ENCODE measurements at regions not wholly inside any gene's neighbourhood (a gene's known extent, or its start where the extent isn't known, plus 50 kb on each side); places are given as distances from the start of the nearest gene placed in this dataset.
"Not testable (repeated sequence)": the region's sequence is repeated elsewhere in the genome, so short reads cannot be mapped to it uniquely, and the experiment has no call there.

DNA sequence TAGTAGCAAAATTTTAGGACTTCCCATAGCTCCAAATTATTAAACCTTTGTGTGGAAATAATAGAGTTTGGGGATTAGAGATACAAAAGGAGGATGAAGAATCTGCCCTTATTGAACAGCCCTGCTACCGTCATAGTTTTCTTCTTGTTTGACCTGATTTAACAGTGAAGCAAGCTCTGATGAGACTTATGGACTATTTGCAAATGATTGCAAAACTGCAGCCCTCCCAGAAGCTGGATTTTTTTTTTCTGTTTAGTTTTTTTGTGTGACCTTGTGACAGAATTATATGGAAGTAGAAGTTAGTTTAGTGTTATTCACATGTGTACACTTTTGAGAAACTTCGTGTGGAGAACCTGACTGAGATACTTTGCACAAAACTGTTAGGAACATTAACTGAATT, 267.8 kb downstream of the KCNRG start:
- TF ChIP-seq, protein P1, sequence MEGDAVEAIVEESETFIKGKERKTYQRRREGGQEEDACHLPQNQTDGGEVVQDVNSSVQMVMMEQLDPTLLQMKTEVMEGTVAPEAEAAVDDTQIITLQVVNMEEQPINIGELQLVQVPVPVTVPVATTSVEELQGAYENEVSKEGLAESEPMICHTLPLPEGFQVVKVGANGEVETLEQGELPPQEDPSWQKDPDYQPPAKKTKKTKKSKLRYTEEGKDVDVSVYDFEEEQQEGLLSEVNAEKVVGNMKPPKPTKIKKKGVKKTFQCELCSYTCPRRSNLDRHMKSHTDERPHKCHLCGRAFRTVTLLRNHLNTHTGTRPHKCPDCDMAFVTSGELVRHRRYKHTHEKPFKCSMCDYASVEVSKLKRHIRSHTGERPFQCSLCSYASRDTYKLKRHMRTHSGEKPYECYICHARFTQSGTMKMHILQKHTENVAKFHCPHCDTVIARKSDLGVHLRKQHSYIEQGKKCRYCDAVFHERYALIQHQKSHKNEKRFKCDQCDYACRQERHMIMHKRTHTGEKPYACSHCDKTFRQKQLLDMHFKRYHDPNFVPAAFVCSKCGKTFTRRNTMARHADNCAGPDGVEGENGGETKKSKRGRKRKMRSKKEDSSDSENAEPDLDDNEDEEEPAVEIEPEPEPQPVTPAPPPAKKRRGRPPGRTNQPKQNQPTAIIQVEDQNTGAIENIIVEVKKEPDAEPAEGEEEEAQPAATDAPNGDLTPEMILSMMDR (IDR thresholded peaks at IDR 0.05; ENCODE audit: low read depth, low read length, missing control alignments): no peak
- H3K4me3 ChIP-seq (replicated peaks; ENCODE audit: low read depth, low read length): no peak overlapping the region
- DNase-seq (ENCODE audit: extremely low read depth, low read depth): no peak

DNA sequence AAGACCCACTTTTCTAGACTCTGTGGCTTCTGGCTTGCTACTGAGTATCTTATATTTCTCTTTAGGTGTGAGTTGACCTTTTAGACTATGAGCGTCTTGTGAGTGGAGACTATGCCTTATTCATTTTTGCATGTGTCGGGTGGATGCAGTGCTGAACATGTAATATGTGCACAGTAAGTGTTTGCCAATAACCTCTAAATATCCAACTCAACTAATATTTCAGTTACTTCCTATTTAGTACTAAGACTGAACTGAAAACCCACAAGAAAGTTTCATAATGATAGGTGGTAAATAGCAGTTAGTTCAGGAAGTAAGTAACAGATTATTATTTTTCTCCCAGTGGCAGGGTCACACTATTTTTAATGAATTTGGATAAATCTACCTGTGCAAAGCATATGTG, 269.3 kb downstream of the KCNRG start:
- TF ChIP-seq, protein P1 (IDR thresholded peaks at IDR 0.05; ENCODE audit: low read depth, low read length, missing control alignments): no peak
- no peak overlapping the region for H3K4me3 ChIP-seq (replicated peaks; ENCODE audit: low read depth, low read length)
- DNase-seq (ENCODE audit: extremely low read depth, low read depth): no peak

DNA sequence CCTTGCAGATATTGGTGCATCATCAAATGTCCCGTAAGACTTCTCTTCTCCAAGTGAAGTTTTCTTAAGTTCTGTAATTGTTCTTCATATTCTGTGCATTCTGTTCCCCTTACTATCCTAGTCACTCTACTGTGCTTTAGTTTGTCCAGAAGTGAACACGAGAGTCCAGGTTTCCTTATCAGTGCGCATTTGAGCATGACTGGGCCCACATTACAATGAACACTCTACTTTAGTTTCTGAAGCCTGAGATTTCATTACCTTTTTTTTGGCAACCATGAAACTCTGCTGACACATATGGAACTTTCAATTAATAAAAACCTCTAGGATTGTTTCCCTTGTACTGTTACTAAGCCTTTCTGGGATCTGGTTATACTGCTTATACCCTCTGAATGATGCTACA, 270.0 kb downstream of the KCNRG start:
- H3K4me3 ChIP-seq (replicated peaks; ENCODE audit: low read depth, low read length): no peak overlapping the region
- TF ChIP-seq, protein P1 (IDR thresholded peaks at IDR 0.05; ENCODE audit: low read depth, low read length, missing control alignments): no peak
- no peak for DNase-seq (ENCODE audit: extremely low read depth, low read depth)

DNA sequence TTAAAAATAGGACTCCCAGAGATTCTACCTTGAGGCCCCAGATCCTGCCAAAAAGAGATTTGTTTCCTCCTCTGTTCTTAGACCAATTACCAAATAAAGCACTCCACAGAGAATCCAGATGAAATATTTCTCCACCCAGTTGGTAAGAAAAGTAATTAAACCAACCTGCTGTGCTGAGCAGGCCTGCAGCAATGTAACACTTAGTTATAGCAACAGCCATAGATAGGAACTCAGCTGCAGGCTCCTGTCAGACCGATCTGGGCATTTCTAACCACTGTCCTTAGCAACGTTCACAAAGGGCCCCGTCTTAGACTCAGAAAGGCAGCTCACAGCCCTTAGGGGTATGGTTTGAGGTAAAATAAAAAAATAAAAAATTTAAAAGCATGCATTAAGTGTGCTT, 271.1 kb downstream of the KCNRG start:
- H3K4me3 ChIP-seq (replicated peaks; ENCODE audit: low read depth, low read length): no peak overlapping the region
- no peak for DNase-seq (ENCODE audit: extremely low read depth, low read depth)
- TF ChIP-seq, protein P1 (IDR thresholded peaks at IDR 0.05; ENCODE audit: low read depth, low read length, missing control alignments): no peak

DNA sequence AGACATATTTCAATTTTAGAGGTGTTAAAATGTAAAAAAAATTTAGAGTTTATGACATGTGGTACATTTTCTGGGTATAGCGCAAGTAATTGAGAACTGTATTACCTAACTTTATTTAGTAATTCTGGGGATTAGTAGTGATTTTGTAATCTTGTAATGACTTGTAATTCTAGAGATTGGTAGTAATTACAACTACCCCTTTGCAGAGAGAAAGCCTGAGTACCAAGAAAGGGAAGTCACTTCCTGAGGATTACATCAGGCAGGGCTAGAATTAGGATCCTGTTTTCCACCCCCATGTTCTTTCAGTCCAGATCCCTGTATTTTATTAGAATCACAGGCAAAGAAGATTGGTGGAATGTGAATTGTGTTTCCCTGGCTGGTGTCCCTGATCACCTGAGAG, 274.9 kb downstream of the KCNRG start:
- no peak overlapping the region for H3K4me3 ChIP-seq (replicated peaks; ENCODE audit: low read depth, low read length)
- TF ChIP-seq, protein P1 (IDR thresholded peaks at IDR 0.05; ENCODE audit: low read depth, low read length, missing control alignments): no peak
- DNase-seq (ENCODE audit: extremely low read depth, low read depth): no peak

DNA sequence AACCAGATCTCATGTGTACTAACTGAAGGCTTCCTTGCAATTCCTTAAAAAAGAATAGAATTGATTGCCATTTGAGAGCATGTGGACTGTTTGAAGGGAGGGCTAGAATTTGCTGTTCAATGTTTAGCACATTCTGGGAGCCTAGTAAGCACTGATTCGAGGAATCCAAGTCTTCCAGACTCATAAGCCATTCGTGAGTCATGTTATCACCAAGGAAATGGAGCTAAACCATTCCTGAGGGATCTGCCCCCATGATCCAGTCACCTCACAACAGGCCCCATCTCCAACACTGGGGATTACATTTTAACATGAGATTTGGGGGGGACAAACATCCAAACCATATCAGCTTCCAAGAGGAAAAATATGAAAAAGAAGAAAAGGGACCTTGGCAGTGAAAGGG, 276.4 kb downstream of the KCNRG start:
- TF ChIP-seq, protein P1 (IDR thresholded peaks at IDR 0.05; ENCODE audit: low read depth, low read length, missing control alignments): no peak
- H3K4me3 ChIP-seq (replicated peaks; ENCODE audit: low read depth, low read length): no peak overlapping the region
- no peak for DNase-seq (ENCODE audit: extremely low read depth, low read depth)

DNA sequence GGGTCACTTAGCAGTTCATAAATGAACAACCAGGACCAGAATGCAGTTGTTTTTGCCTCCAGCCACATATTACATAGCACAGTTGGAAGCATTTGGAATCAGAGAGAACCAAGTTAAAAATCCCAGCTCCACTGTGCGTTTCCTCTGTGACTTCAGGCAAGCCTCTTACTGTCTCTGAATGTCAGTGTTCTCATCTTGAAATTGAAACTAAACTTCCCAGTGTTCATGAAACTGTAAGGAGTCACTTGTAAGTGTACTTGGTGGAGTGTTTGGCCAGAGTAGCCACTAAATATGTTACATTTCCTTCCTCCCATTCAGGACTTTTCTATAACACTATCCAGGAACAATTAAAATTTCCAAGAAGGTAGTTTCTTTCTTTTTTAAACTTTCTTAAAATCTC, 276.8 kb downstream of the KCNRG start:
- no peak overlapping the region for H3K4me3 ChIP-seq (replicated peaks; ENCODE audit: low read depth, low read length)
- DNase-seq (ENCODE audit: extremely low read depth, low read depth): no peak
- TF ChIP-seq, protein P1 (IDR thresholded peaks at IDR 0.05; ENCODE audit: low read depth, low read length, missing control alignments): no peak

DNA sequence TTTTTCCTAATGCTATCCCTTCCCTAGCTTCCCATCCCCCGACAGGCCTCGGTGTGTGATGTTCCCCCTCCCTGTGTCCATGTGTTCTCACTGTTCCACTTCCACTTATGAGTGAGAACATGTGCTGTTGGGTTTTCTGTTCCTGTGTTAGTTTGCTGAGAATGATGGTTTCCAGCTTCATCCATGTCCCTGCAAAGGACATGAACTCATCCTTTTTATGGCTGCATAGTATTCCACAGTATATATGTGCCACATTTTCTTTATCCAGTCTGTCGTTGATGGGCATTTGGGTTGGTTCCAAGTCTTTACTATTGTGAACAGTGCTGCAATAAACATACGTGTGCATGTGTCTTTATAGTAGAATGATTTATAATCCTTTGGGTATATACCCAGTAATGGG, 279.2 kb downstream of the KCNRG start:
- H3K4me3 ChIP-seq (replicated peaks; ENCODE audit: low read depth, low read length); DNase-seq (ENCODE audit: extremely low read depth, low read depth): not testable (repeated sequence)
